ENCODE measurements at regions not wholly inside any gene's neighbourhood (a gene's known extent, or its start where the extent isn't known, plus 50 kb on each side); places are given as distances from the start of the nearest gene placed in this dataset.

DNA sequence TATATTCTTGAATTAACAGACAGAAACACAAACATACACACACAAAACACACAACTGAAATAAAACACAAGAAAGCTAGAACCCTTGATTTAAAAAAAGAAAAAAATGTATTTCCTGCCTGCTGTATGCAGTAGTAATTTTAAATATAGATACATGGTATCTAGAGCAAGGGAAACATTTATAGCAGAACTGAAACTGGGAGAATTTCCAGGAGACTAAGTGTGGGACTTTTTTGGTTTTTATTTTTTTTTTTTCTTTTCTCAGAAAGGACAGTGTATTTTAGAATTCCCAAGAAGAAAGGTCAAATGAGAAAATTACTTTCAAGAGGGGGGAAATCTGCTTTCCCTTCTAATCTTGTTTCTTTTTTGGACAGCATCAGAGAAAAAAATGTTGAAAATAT, 558.9 kb upstream of the PKDCC start:
- Histone ChIP-seq H3K4me3 (no peak overlapping the region), H3K27ac (no peak overlapping the region)

DNA sequence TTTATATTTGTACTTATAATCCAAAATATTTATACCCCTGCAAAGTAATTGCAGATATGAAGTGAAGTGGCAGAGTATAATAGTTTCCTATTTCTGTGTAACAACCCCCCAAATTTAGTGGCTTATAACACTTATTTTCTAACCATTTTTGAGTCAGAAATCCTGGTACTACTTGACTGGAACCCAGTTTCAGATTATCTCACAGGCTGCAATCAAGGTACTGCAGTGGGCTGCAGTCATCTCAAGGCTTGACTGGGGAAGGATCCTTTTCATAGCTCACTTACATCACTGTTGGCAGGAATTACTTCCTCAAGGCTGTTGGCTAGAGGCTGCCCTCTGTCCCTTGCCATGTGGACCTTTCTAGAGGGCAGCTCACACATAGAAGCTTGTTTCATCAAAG, 558.2 kb upstream of the PKDCC start:
- Histone ChIP-seq H3K27ac (no peak overlapping the region), H3K4me3 (no peak overlapping the region)

DNA sequence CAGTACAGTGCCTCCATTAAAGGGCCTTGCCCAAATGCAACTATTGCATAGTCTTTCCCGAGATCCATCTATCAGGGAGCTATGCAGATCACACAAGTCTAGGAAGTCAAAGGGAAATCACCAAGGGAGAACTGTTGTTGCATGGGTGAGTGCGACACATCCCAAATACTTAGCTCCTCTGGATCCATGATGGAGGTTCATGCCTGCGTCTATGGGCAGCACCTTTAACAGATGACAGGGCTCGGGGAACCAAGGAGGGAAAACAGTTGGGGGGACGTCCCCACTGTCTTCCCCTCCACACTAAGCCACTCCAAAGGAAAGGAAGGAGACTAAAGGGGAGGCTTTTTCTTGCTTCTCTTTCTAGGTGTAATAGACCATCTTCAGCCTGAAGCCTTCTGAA, 552.8 kb upstream of the PKDCC start:
- no peak overlapping the region for H3K27ac ChIP-seq
- no peak overlapping the region for H3K4me3 ChIP-seq

DNA sequence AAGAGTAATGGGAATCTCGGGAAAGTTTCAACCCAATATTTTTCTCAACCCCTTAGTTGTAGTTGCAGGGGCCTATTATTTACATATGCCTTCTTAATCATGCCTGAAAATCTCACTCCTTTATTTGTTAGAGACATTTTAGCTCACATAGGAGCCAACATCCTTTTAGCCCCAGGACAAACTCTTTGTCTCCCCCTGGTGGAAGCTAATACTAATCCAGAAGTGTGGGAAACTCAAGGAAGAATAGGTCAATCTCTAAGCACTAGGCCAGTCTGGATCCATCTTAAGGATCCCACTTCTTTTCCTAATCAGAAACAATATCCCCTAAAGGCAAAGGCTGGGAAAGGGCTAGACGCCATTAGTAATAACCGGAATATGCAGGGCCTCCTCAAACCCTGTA, 550.9 kb upstream of the PKDCC start:
- Histone ChIP-seq H3K4me3 (no peak overlapping the region), H3K27ac (no peak overlapping the region)

DNA sequence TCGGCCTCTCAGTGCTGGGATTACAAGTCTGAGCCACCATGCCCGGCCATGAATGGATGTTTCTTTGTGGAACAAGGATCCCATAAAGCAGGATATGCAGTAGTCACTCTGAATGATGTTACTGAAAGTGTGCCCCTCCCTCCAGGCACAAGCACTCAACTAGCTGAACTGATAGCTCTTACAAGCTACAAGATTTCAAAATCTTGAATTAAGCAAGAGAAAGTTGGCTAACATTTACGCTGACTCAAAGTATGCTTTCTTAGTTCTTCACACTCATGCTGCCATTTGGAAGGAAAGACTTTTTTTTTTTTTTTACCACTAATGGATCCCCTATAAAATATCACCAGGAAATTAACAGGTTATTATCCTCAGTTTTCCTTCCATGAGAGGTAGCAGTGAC, 549.0 kb upstream of the PKDCC start:
- H3K27ac ChIP-seq: no peak overlapping the region
- no peak overlapping the region for H3K4me3 ChIP-seq

DNA sequence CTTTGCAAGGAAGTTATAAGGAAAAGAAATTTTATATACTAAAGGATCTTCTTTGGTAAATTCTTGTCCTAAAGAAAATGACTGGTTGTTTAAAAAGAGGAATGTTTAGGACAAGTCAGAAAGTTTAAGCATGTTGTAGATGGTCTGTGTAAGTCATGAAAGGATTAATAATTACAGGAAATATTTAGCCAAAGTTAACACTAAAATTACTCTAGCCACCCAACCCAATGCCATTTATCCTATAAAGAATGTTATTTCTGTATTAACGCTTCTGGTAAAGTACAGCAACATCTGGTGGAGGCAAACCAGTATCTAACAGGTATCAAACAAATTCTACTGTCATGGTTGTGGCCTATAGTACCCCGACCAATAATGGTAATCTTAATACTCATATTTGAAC, 546.9 kb upstream of the PKDCC start:
- no peak overlapping the region for H3K27ac ChIP-seq
- no peak overlapping the region for H3K4me3 ChIP-seq

DNA sequence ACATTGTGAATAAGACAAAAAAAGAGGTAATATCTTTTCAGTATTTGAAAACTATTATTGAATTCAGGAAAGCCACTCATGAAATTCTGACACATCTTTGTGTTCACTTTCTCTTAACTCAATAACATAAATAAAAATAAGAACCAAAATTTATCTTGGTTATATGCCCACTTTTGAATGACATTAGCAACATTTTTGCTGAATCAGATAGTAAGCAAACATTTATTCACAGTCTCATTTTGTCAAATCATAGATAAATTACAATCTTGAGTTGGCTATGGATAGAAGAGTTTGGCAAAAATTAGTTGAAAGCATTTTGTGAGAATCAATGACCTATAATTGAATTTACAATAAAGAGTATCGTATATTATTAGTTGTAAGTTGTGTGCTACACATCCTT, 545.1 kb upstream of the PKDCC start:
- no peak overlapping the region for H3K27ac ChIP-seq
- H3K4me3 ChIP-seq: no peak overlapping the region

DNA sequence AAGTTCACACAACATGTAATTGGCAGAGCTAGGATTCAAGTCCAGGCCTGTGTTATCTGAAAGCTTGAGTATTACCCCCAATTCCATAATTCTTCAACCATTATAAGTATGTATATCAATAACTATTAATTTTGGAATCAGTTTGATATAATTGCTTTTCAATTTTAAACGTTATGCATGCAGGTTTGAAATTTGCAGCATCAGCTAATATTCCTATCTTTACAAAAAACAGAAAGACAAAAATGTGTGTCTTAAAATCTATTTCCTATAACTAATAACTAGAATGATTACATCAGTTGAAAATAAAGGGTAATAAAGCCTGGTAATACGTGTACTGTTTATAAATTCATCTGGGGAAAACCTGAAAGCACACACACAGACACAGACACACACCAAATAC, 543.3 kb upstream of the PKDCC start:
- Histone ChIP-seq H3K27ac (no peak overlapping the region), H3K4me3 (no peak overlapping the region)

DNA sequence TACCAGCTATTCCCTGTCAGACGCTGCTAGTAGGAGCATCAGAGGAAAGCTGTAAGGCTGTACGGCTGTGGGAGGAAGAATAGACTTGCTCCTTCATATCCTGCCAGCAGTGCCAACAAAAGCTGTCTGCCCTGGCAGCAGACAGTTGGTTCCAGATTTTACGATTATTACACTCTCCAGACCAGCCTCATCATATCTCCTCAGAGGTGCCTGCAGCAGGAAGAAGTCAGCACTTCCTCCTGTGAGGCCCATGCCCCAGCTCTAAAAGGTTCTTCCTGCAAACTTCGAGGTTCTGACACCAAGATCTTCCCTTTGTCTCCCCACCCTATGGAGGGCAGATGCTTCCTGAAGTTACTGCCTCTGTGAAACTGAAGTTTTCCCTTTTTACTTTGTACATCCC, 537.7 kb upstream of the PKDCC start:
- no peak overlapping the region for H3K27ac ChIP-seq
- no peak overlapping the region for H3K4me3 ChIP-seq

DNA sequence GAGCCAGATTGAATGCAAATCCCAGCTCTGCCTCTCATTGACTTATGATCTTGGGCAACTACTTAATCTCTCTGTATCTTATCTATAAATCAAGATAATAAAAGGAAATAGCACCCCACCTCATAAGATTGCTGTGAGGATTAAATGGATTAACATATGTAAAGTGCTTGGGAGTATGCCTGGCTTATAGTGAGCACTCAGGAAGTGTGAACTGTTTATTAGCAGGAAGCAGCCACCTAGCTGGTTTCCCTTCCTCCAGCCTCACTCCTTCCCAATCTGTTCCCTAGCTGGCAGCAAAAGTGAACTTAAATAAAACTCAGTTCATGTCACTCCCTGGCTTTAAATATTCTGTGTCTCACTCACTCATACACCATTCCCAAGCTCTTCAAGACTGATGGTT, 526.6 kb upstream of the PKDCC start:
- H3K4me3 ChIP-seq: no peak overlapping the region
- H3K27ac ChIP-seq: no peak overlapping the region

DNA sequence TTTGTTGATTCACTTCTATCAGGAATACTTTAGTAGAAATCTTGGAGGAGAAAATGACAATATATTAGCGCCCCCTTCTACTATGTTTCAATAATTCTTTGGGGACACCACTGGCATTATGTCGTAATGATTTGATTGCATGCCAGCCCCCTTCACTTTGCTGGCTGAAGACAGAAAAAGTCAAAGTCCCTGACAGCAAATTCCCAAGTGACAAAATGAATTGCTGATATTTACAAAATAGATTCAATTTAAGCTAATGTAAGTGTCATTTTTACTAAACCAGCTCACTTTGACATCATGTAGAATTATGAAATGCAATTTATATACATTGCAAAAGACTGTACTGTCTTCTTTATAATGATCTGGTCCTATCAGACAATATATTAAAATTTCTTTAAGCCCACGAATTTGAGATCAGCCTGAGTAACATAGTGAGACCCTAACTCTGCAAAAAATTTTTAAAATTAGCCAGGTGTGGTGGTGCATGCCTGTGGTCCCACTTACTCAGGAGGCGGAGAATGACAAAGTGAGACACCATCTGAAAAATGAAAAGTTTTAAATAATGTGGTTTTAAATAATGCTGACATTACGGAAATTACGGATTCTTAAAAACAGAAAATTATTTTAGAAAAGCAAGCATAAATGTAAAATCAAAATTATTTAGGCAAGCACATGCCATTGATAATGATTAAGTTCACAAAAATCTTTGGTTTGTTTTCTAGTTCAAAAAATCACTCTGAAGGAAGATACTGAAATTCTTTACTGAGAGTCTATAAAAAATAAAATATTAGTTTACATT, 520.1 kb upstream of the PKDCC start:
- H3K27ac ChIP-seq: no peak overlapping the region

DNA sequence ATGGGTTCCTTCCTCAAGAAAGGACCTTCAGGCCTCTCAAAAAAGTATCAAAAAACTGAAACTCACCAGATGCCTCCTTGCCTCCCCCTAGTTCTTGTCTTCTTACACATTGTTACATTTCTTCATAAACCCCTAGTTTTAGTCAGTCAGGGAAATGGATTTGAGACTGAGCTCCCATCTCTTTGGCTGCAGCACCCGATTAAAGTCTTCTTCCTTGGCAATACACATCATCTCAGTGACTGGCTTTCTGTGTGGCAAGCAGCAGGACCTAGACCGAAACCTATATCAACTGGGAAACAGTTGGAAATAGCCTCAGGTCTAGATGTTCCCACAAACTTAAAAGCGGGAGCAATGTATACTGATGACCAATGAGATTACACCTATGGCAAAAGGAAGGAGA, 512.2 kb upstream of the PKDCC start:
- Histone ChIP-seq H3K27ac (no peak overlapping the region), H3K4me3 (no peak overlapping the region)

More for the DNA sequence above, 520.1 kb upstream of the PKDCC start:
- H3K4me3 ChIP-seq: no peak overlapping the region

DNA sequence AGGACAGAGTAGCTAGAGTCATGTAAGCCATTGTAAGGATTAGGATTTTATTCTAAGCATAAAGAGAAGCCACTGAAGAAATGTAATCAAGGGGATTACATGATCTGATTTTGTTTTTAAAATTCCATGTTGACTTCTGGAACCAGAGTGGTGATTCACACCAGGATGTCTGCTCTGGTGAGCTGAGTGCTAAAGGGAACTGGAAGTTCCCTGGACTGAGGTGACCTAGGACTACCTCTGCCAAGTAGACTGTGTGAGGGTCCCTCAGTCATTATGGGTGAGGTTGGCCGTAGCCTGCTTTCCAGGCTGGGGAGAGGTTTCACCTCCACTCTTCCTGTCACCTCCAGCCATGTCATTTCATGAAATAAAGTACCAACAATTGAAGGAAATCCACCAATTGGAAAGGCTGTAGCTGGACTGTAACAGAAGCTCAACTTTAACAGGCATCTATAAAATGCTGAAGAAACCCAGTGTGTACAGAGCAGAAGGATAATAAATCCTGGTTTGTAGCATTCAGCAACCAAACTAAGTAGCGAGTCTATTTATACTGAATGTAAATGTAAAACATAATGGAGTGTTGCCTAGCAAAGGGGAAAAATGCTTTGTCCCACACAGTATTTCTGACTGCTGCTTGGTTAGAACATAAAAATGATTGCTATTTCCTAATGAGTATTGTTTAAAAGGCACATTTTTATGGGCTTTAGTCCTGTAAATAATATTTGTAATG, 507.4 kb upstream of the PKDCC start:
- no peak overlapping the region for H3K27ac ChIP-seq

DNA sequence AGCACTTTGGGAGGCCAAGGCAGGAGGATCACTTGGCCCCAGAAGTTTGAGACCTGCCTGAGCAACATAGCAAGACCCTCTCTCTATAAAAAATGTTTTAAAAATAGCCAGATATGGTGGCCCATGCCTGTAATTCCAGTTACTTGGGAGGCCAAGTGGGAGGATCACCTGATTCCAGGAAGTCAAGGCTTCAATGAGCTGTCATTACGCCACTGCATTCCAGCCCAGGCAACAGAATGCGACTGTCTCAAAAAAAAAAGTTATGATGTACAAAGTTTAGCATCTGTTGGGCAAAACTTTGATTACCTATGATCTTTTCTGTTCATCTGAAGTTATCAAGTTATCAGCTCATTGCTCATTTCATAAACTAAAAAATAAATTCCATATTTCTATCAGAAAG, 504.1 kb upstream of the PKDCC start:
- H3K27ac ChIP-seq: no peak overlapping the region
- H3K4me3 ChIP-seq: no peak overlapping the region

More for the DNA sequence above, 507.4 kb upstream of the PKDCC start:
- H3K4me3 ChIP-seq: no peak overlapping the region

DNA sequence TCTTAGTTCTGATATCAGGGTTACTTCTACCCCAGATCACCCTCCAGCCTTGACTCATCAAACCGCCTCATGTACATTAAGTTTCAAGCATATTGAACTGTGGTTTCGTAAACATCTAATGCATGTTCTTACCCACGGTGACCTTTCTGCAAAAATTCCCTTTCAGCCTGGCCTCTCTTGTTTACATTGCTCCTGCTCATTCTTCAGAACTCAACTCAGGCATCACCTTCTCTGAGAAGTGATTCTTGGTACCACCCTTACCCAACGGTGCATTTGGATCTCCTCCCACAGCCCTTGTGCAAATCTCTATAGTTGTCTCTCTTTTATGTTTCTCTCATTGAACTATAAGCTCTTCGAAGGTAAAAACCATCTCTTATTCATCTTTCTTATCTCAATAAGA, 503.1 kb upstream of the PKDCC start:
- H3K27ac ChIP-seq: no peak overlapping the region
- H3K4me3 ChIP-seq: no peak overlapping the region

DNA sequence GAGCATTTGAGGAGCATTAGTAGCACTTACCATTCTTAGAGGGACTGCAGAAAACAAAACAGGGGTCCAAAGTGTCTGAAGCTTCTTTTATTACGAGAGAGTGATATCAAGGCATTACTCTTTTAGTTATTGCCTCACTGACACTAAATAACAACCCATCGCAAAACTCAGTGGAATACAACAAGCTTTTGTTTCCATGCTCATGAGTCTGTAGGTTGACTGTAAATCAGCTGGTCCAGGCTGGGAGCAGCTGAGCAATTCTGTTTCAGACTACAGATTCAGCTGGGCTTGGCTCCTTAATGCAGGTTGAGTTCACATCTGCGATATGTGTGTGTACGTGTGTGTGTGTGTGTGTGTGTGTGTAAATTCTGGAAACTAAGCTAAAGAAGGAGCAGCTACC, 501.8 kb upstream of the PKDCC start:
- no peak overlapping the region for H3K27ac ChIP-seq
- no peak overlapping the region for H3K4me3 ChIP-seq

DNA sequence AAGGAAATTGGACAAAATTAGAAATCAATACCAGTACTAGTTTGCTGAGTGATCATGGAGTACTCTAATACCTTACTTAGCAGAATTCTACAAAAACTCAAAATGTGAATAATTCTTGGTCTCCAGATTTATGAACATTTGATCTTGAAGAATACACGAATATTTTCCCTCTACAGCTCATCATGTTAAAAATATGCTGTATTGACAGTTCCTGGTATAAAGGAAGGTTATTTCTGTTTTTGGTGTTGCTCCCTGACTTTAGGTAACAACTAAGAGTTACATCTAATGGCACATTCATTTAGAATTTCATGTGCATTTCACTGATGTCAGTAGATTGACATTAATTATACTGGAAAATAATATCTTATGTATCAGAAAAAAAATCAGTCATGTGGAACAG, 479.2 kb upstream of the PKDCC start:
- Histone ChIP-seq H3K4me3 (no peak overlapping the region), H3K27ac (no peak overlapping the region)

DNA sequence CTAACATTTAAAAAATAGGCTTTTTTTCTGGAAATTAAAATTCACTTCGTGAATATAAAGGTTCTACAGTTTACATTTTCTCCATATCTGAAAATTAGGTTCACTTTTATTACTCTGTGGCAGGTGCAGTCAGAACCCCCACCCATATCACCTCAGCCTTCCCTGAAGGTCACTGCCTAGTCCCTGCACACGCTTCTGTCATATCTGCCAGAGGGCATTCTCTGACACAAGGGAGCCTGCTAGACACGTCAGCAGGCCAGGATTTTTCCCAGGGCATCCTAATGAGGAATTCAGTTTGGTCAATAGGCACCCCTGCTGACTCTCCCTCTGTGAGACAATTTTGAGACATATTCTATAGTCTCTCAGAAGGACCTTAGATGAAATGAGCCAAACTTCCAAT, 475.7 kb upstream of the PKDCC start:
- H3K27ac ChIP-seq: no peak overlapping the region
- no peak overlapping the region for H3K4me3 ChIP-seq

DNA sequence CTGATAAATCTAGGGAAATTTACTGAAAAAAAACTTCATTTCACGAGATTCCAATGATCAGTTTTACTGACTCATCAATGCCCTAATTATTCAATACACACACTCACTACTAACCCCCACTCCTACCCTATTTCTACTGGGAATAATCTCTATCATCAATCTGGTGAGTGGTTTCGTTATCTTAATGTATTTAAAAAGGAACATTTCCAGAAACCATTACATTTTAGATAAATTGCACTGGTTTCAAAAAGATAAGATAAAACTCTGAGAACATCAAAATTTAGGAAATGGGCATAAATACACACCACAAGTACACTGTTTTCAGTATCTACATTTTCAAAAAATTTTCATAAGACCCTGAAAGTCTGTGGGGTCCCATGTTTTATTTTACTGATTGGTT, 471.4 kb upstream of the PKDCC start:
- Histone ChIP-seq H3K27ac (no peak overlapping the region), H3K4me3 (no peak overlapping the region)

DNA sequence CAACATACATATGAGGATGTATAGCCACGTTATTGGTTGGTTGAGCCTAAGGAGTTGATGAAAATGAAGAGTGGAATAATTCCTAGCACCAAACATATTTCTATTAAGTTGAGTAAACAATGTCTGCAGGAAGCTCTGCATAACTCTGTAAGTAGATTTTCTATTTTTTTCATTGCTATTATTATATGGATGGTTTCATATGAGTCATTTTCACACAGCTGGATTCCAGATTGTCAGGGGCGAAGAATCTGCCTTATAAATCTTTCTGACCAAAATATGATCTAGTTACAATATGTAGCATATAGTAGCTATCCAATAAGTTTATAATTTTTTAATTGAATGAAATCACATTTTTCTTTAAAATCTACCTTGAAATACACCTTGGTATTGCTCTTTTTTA, 468.0 kb upstream of the PKDCC start:
- no peak overlapping the region for H3K4me3 ChIP-seq
- H3K27ac ChIP-seq: no peak overlapping the region

DNA sequence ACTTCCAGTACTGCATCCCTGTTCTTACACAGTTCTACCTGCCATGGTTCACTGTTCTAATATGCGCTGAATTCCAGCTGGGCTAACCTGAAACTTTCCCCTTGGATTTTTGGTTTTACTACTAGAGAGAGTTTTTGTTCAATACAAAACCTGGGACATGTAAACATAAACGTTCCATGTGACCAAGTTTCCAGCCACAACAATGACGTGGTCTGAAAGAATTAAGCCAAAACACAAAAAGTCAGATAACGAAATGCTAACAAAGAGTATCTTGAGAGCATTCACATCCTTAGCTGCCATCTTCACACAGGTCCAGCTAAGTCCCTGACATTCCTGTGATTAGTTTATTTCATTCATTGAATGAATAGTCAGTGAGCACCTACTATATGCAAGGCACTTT, 467.0 kb upstream of the PKDCC start:
- Histone ChIP-seq H3K27ac (no peak overlapping the region), H3K4me3 (no peak overlapping the region)

DNA sequence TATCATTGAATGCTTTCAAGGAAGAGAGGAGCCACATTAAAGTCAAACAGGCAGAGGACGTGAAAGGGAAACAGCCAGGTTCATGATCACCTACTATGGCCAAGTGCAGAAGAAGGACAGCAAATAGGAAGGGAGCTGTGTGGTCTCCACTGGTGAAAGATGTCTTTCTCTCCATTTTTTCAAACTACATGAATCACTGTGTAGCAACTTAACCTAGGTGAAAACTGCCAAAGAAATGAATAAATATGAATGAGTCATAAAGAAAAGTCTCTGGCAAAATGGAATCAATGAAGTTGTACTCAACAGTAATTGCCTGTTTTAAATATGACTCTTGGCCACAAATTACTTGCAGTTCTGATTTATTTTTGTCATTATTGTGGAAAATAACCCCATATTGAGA, 452.6 kb upstream of the PKDCC start:
- no peak overlapping the region for H3K4me3 ChIP-seq
- no peak overlapping the region for H3K27ac ChIP-seq

Data from skin epidermis (tissue), 12 donors.